ENCODE measurements at regions not wholly inside any gene's neighbourhood (a gene's known extent, or its start where the extent isn't known, plus 50 kb on each side); places are given as distances from the start of the nearest gene placed in this dataset.

- no peak for DNase-seq (ENCODE audit: low spot score)
These were observed 329.8 kb upstream of the PDZRN3 start for GRCh38 chr3:73954506-73954905.

- no peak for DNase-seq (ENCODE audit: low spot score)
These were observed 328.0 kb upstream of the PDZRN3 start for GRCh38 chr3:73952781-73953180.

GRCh38 chr3:73950865-73951558 lies 326.3 kb upstream of the PDZRN3 start:
- DNase-seq (ENCODE audit: low spot score), result no peak

- no peak for DNase-seq (ENCODE audit: low spot score)
These were observed 320.8 kb upstream of the PDZRN3 start for GRCh38 chr3:73945541-73945940.

- no peak for DNase-seq (ENCODE audit: low spot score)
These were observed 315.2 kb upstream of the PDZRN3 start for GRCh38 chr3:73939985-73940384.

- DNase-seq (ENCODE audit: low spot score), result no peak
These were observed 308.8 kb upstream of the PDZRN3 start for GRCh38 chr3:73933585-73933984.

- DNase-seq (ENCODE audit: low spot score), result no peak
These were observed 302.4 kb upstream of the PDZRN3 start for GRCh38 chr3:73927203-73927570.

- no peak for DNase-seq (ENCODE audit: low spot score)
These were observed 301.8 kb upstream of the PDZRN3 start for GRCh38 chr3:73926360-73927202.

GRCh38 chr3:73925011-73925410 lies 300.3 kb upstream of the PDZRN3 start:
- DNase-seq (ENCODE audit: low spot score), result no peak

GRCh38 chr3:73924048-73924447 lies 299.3 kb upstream of the PDZRN3 start:
- DNase-seq (ENCODE audit: low spot score), result no peak

- no peak for DNase-seq (ENCODE audit: low spot score)
These were observed 292.9 kb upstream of the PDZRN3 start for GRCh38 chr3:73917643-73918042.

GRCh38 chr3:73915886-73916285 lies 291.1 kb upstream of the PDZRN3 start:
- DNase-seq (ENCODE audit: low spot score), result no peak

GRCh38 chr3:73908218-73908617 lies 283.5 kb upstream of the PDZRN3 start:
- no peak for DNase-seq (ENCODE audit: low spot score)

GRCh38 chr3:73901686-73902085 lies 276.9 kb upstream of the PDZRN3 start:
- DNase-seq (ENCODE audit: low spot score), result no peak

GRCh38 chr3:73894474-73895213 lies 269.9 kb upstream of the PDZRN3 start:
- DNase-seq (ENCODE audit: low spot score), result no peak

- DNase-seq (ENCODE audit: low spot score), result no peak
These were observed 268.3 kb upstream of the PDZRN3 start for GRCh38 chr3:73893089-73893488.

GRCh38 chr3:73885862-73886261 lies 261.1 kb upstream of the PDZRN3 start:
- no peak for DNase-seq (ENCODE audit: low spot score)

- no peak for DNase-seq (ENCODE audit: low spot score)
These were observed 259.6 kb upstream of the PDZRN3 start for GRCh38 chr3:73884361-73884760.

- no peak for DNase-seq (ENCODE audit: low spot score)
These were observed 258.8 kb upstream of the PDZRN3 start for GRCh38 chr3:73883497-73883896.

GRCh38 chr3:73874606-73875369 lies 250.0 kb upstream of the PDZRN3 start:
- no peak for DNase-seq (ENCODE audit: low spot score)

GRCh38 chr3:73874161-73874560 lies 249.4 kb upstream of the PDZRN3 start:
- no peak for DNase-seq (ENCODE audit: low spot score)

- DNase-seq (ENCODE audit: low spot score), result peak; percentile 67
These were observed 244.1 kb upstream of the PDZRN3 start for GRCh38 chr3:73868688-73869315.

Data from AG08395 (cell line).